HUES48 (cell line): ENCODE measurements at regions not wholly inside any gene's neighbourhood (a gene's known extent, or its start where the extent isn't known, plus 50 kb on each side); places are given as distances from the start of the nearest gene placed in this dataset.

ENCODE experiments used
- H3K27ac ChIP-seq: one replicate; pipeline ENCODE4 v1.7.0; 2013; ENCODE audit warnings: low read depth, low read length, inconsistent platforms
- H3K27me3 ChIP-seq: 2 replicates; pipeline ENCODE4 v1.6.1; 2013; ENCODE audit warnings: mild to moderate bottlenecking, low read length; ENCODE audit not compliant: control insufficient read depth, insufficient read depth
- H3K36me3 ChIP-seq: 2 replicates; pipeline ENCODE4 v1.6.1; 2013; ENCODE audit warnings: low read length; ENCODE audit not compliant: control insufficient read depth, insufficient read depth
- H3K4me1 ChIP-seq: 2 replicates; pipeline ENCODE4 v1.6.1; 2013; ENCODE audit warnings: mild to moderate bottlenecking, low read length; ENCODE audit not compliant: control insufficient read depth, insufficient read depth
- H3K4me3 ChIP-seq: 2 replicates; pipeline ENCODE4 v1.5.1; 2013; ENCODE audit warnings: mild to moderate bottlenecking, low read depth, low read length
- H3K9ac ChIP-seq: 2 replicates; pipeline ENCODE4 v1.6.1; 2013; ENCODE audit warnings: mild to moderate bottlenecking, low read depth, low read length, moderate library complexity
- H3K9me3 ChIP-seq: 2 replicates; pipeline ENCODE4 v1.6.1; 2013; ENCODE audit warnings: low read length; ENCODE audit not compliant: control insufficient read depth, insufficient read depth

GRCh38 chr18:68072744-68073143 is 556.2 kb upstream of the DSEL start:
- Histone ChIP-seq H3K4me1 (no peaks in the 10 kb centered on the region), H3K27ac (no peak overlapping the region), H3K9me3 (peaks cover 17% of the 10 kb centered on the region), H3K27me3 (no peaks in the 10 kb centered on the region), H3K4me3 (no peak overlapping the region), H3K36me3 (no peaks in the 10 kb centered on the region), H3K9ac (no peak overlapping the region)

DNA sequence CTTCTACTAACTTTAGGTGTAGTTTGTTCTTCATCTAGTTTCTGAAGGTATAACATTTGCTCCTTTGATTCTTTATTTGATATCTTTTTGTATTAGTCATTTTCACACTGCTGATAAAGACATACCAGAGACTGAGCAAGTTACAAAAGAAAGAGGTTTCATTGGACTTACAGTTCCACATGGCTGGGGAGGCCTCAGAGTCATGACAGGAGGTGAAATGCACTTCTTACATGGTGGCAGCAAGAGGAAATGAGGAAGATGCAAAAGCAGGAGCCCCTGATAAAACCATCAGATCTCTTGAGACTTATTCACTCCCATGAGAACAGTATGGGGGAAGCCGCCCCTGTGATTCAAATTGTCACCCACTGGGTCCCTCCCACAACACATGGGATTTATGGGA is 544.4 kb upstream of the DSEL start:
- Histone ChIP-seq H3K27me3 (no peaks in the 10 kb centered on the region), H3K9me3 (no peaks in the 10 kb centered on the region), H3K36me3 (no peaks in the 10 kb centered on the region), H3K9ac (no peak overlapping the region), H3K4me3 (no peak overlapping the region), H3K27ac (no peak overlapping the region), H3K4me1 (no peaks in the 10 kb centered on the region)

- Histone ChIP-seq H3K9me3 (no peaks in the 10 kb centered on the region), H3K4me3 (no peak overlapping the region), H3K27me3 (no peaks in the 10 kb centered on the region), H3K36me3 (no peaks in the 10 kb centered on the region), H3K4me1 (no peaks in the 10 kb centered on the region), H3K27ac (no peak overlapping the region), H3K9ac (no peak overlapping the region)
These were observed 540.4 kb upstream of the DSEL start for GRCh38 chr18:68056936-68057335.

- Histone ChIP-seq H3K9ac (no peak overlapping the region), H3K9me3 (no peaks in the 10 kb centered on the region), H3K36me3 (no peaks in the 10 kb centered on the region)
These were observed 538.1 kb upstream of the DSEL start for GRCh38 chr18:68054669-68055068.

GRCh38 chr18:68053290-68053689 is 536.8 kb upstream of the DSEL start:
- H3K27me3 ChIP-seq: no peaks in the 10 kb centered on the region
- H3K36me3 ChIP-seq: no peaks in the 10 kb centered on the region
- no peak overlapping the region for H3K4me3 ChIP-seq
- H3K9me3 ChIP-seq: no peaks in the 10 kb centered on the region
- no peak overlapping the region for H3K27ac ChIP-seq
- no peak overlapping the region for H3K9ac ChIP-seq
- H3K4me1 ChIP-seq: peaks cover 9% of the 10 kb centered on the region

More at GRCh38 chr18:68054669-68055068, 538.1 kb upstream of the DSEL start:
- no peaks in the 10 kb centered on the region for H3K27me3 ChIP-seq
- H3K27ac ChIP-seq: no peak overlapping the region
- no peak overlapping the region for H3K4me3 ChIP-seq
- H3K4me1 ChIP-seq: peaks cover 9% of the 10 kb centered on the region

DNA sequence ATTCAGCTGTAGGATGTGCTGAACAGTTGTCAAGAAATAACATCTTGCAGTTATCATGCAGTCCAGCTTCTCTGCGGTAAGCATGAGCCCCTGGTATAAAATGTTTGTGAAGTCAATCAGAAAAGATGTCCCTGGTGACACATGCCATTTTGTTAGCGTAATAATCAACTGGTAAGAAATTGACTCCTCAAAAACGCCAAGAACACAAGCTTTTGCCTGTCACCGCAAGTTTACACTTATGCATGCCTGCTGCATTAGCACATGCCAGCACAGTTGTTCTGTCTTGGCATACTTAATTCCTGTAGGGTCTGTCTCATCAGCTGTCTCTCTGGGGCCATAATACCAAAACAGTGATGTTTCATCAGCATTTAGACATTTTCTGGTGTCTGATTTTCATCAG is 524.8 kb upstream of the DSEL start:
- H3K36me3 ChIP-seq: no peaks in the 10 kb centered on the region
- H3K27ac ChIP-seq: no peak overlapping the region
- H3K27me3 ChIP-seq: no peaks in the 10 kb centered on the region
- H3K9ac ChIP-seq: no peak overlapping the region
- no peaks in the 10 kb centered on the region for H3K9me3 ChIP-seq
- H3K4me1 ChIP-seq: no peaks in the 10 kb centered on the region
- no peak overlapping the region for H3K4me3 ChIP-seq

DNA sequence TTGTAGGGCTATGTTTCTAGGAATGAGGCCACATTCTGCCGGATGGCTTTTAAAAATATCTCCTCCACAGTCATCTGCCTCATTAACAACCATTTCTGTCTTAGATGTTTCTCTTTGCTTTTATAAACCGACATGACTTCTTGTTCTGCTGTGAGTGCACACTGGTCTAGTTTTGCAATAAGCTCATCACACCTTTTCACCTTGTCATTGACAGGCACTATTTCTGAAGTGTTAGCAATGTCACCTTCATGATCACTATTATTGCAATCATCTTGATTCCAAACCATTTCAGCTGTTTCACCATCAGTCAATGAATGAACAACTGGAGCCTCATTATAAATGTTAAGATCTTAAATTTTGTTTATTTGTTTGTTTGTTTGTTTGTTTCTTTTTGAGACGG is 523.7 kb upstream of the DSEL start:
- H3K27me3 ChIP-seq: no peaks in the 10 kb centered on the region
- H3K9me3 ChIP-seq: no peaks in the 10 kb centered on the region
- H3K36me3 ChIP-seq: no peaks in the 10 kb centered on the region
- H3K4me1 ChIP-seq: no peaks in the 10 kb centered on the region
- no peak overlapping the region for H3K27ac ChIP-seq
- H3K9ac ChIP-seq: no peak overlapping the region
- H3K4me3 ChIP-seq: no peak overlapping the region

GRCh38 chr18:68035774-68036522 is 519.4 kb upstream of the DSEL start:
- no peak overlapping the region for H3K27ac ChIP-seq
- H3K27me3 ChIP-seq: no peaks in the 10 kb centered on the region
- H3K4me1 ChIP-seq: no peaks in the 10 kb centered on the region
- H3K4me3 ChIP-seq: no peak overlapping the region
- H3K9ac ChIP-seq: no peak overlapping the region
- H3K9me3 ChIP-seq: no peaks in the 10 kb centered on the region
- H3K36me3 ChIP-seq: no peaks in the 10 kb centered on the region

DNA sequence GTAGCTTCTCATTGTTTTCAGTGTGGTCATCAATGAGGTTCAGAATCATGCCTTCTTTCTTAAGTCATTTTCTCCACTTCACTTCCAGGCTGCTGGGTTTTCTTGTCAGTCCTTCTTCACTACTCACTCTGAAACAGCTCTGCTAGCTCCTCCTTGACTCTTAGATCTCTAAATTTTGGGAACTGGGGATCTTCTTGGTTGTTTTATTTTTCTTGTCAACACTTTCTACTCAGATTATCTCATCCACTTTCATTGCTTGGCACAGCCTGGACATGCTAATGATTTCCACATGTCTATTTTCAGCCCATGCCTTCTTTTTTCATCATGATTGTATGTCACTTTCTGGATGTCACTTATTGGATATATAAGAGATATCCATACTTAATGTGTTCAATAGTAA is 517.8 kb upstream of the DSEL start:
- Histone ChIP-seq H3K27ac (no peak overlapping the region), H3K9me3 (no peaks in the 10 kb centered on the region), H3K36me3 (no peaks in the 10 kb centered on the region), H3K4me3 (no peak overlapping the region), H3K27me3 (no peaks in the 10 kb centered on the region), H3K9ac (no peak overlapping the region), H3K4me1 (no peaks in the 10 kb centered on the region)

DNA sequence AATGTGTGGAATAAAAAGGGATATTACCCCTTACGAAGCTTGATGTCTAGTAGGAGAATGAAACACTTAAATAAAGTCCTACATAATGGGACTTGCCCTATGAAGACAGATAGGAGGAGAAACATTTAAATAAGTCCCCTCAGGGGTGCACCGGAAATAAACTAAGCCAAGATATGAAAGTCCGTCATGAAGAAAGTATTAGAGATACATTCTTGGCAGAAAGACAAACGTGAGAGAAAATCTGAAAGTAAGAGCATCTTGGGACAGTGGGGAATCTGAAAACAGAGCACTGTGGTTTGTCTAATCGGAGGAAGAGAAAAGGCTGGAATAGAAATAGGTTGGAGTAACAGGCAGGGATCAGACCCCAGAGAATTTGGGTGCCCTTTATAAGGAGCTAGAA is 516.9 kb upstream of the DSEL start:
- Histone ChIP-seq H3K27ac (no peak overlapping the region), H3K4me3 (no peak overlapping the region), H3K27me3 (no peaks in the 10 kb centered on the region), H3K9ac (no peak overlapping the region), H3K36me3 (no peaks in the 10 kb centered on the region), H3K9me3 (no peaks in the 10 kb centered on the region), H3K4me1 (no peaks in the 10 kb centered on the region)

DNA sequence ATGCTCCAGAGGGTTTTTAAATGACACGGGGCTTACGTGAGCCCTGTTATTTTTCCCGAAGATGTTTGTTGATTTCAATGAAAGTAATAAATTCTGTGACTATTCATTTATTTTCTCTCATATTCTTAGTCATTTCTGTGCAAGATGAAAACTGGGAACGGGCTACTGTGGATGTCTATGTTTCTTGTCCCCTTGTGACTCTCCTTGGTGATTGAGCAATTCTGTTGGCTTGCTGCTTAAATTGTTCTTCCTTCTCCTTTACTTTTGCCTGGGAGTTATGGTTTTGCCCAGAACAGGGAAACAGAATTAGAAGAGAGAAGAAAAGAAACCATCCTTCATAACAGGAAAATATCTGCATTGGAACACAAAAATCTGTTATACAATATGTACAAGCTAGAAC is 508.2 kb upstream of the DSEL start:
- H3K4me3 ChIP-seq: no peak overlapping the region

More for the DNA sequence above, 508.2 kb upstream of the DSEL start:
- H3K4me1 ChIP-seq: no peaks in the 10 kb centered on the region
- H3K27ac ChIP-seq: no peak overlapping the region
- no peaks in the 10 kb centered on the region for H3K27me3 ChIP-seq
- no peaks in the 10 kb centered on the region for H3K9me3 ChIP-seq
- no peaks in the 10 kb centered on the region for H3K36me3 ChIP-seq
- H3K9ac ChIP-seq: no peak overlapping the region
